Peyer's patch (tissue), 4 donors: ENCODE measurements at regions not wholly inside any gene's neighbourhood (a gene's known extent, or its start where the extent isn't known, plus 50 kb on each side); places are given as distances from the start of the nearest gene placed in this dataset.

ENCODE experiments used
- POLR2A ChIP-seq, 2 donors: fragments of 450-650 bp; IDR thresholded peaks; one replicate each; pipeline ENCODE4 v1.5.1; 2017; ENCODE audit warnings: antibody characterized with exemption in 2 of 2, mild to moderate bottlenecking in 2 of 2, moderate library complexity in 2 of 2
- TF ChIP-seq, protein P1 (sequence below), 6 experiments: fragments of 450-650 bp in 4 of 6; fragments of 200-600 bp in 2 of 6; sonication (generic) in 1 of 6; IDR thresholded peaks; one replicate each; pipeline ENCODE4 v1.5.1; 2017 to 2019; ENCODE audit warnings: antibody characterized with exemption in 6 of 6, mild to moderate bottlenecking in 3 of 6, moderate library complexity in 1 of 6

DNA sequence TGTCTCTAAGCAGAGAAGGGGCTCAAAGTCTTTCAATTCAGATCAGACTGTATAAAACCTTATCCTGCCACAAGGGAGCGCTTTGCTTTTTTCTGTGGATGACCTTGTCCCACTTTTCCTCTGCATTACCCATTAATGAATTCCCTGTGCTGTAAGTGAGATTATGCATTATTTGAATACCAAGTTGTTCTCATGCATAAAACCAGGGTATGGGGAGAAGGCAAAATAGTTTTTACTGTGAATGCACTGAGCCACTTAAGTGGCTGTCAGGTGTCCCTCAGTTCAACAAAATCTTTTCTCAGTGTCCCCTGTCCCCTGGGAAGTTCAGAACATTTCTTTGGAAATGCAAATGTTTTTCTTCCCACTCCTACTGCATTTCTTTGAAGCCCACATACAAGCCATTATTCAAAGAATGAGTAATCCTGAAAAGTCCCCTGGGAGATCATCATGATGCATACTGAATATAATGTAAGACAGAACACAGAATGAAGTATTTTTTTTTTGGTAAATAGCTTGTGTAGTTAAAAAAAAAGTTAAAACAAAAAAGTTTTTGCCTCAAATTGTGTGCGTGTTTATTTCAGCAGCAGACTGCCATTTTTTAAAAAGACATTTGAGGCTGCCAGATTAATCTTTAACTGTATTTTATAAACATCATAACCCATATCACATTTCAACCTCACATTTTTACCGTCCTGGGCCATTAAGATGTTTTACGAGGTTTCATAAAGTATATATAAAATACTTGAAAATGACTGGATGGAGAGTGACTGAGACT lies 506.7 kb upstream of the PCDH9 start:
- TF ChIP-seq, protein P1, sequence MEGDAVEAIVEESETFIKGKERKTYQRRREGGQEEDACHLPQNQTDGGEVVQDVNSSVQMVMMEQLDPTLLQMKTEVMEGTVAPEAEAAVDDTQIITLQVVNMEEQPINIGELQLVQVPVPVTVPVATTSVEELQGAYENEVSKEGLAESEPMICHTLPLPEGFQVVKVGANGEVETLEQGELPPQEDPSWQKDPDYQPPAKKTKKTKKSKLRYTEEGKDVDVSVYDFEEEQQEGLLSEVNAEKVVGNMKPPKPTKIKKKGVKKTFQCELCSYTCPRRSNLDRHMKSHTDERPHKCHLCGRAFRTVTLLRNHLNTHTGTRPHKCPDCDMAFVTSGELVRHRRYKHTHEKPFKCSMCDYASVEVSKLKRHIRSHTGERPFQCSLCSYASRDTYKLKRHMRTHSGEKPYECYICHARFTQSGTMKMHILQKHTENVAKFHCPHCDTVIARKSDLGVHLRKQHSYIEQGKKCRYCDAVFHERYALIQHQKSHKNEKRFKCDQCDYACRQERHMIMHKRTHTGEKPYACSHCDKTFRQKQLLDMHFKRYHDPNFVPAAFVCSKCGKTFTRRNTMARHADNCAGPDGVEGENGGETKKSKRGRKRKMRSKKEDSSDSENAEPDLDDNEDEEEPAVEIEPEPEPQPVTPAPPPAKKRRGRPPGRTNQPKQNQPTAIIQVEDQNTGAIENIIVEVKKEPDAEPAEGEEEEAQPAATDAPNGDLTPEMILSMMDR (IDR thresholded peaks at IDR 0.05), result no peak
- TF ChIP-seq POLR2A (IDR thresholded peaks at IDR 0.05), result no peak
